ENCODE measurements at regions not wholly inside any gene's neighbourhood (a gene's known extent, or its start where the extent isn't known, plus 50 kb on each side); places are given as distances from the start of the nearest gene placed in this dataset.

GRCh38 chr21:28250946-28251345 lies 741.7 kb downstream of the LTN1 start:
- FAIRE-seq (no peak), DNase-seq (ENCODE audit: low read depth) (no peak)
- Mint-ChIP-seq H3K36me3 (ENCODE audit: low read depth, unreplicated experiment) (no peaks in the 10 kb centered on the region), H3K4me1 (ENCODE audit: low read depth, unreplicated experiment) (peaks cover 14% of the 10 kb centered on the region), H3K9me3 (ENCODE audit: unreplicated experiment) (no peaks in the 10 kb centered on the region), H3K4me3 (ENCODE audit: unreplicated experiment) (no peak overlapping the region), H3K27ac (ENCODE audit: unreplicated experiment) (no peak overlapping the region), H3K27me3 (ENCODE audit: low read depth, unreplicated experiment) (no peaks in the 10 kb centered on the region)
- Histone ChIP-seq H3K27me3 (ENCODE audit: insufficient read depth, low read length) (no peaks in the 10 kb centered on the region), H3K36me3 (ENCODE audit: insufficient read depth, low read length) (no peaks in the 10 kb centered on the region), H3K9ac (ENCODE audit: low read length) (no peak overlapping the region), H3K4me1 (ENCODE audit: insufficient read depth, low read length) (no peaks in the 10 kb centered on the region), H3K79me2 (ENCODE audit: insufficient read depth, low read length) (no peaks in the 10 kb centered on the region), H2AFZ (ENCODE audit: low read depth, low read length) (no peak overlapping the region), H3K27ac (ENCODE audit: low read depth, low read length) (no peak overlapping the region), H3K4me2 (ENCODE audit: low read length) (no peak overlapping the region), H3K9me3 (ENCODE audit: insufficient read depth, low read depth, low read length) (no peaks in the 10 kb centered on the region), H4K20me1 (ENCODE audit: insufficient read depth, low read length) (no peaks in the 10 kb centered on the region), H3K4me3 (ENCODE audit: insufficient read depth, low read depth, low read length) (no peak overlapping the region)
- TF ChIP-seq EZH2 (IDR thresholded peaks at IDR 0.05; ENCODE audit: insufficient read depth, low read length) (no peak), CTCF (IDR thresholded peaks at IDR 0.05; ENCODE audit: insufficient read depth, low read depth, low read length) (no peak)

GRCh38 chr21:28247454-28248020 lies 745.1 kb downstream of the LTN1 start:
- Histone ChIP-seq H2AFZ (ENCODE audit: low read depth, low read length) (no peak overlapping the region), H3K9ac (ENCODE audit: low read length) (no peak overlapping the region), H3K36me3 (ENCODE audit: insufficient read depth, low read length) (no peaks in the 10 kb centered on the region), H4K20me1 (ENCODE audit: insufficient read depth, low read length) (no peaks in the 10 kb centered on the region), H3K4me2 (ENCODE audit: low read length) (no peak overlapping the region), H3K79me2 (ENCODE audit: insufficient read depth, low read length) (no peaks in the 10 kb centered on the region), H3K4me3 (ENCODE audit: insufficient read depth, low read depth, low read length) (no peak overlapping the region), H3K4me1 (ENCODE audit: insufficient read depth, low read length) (no peaks in the 10 kb centered on the region), H3K9me3 (ENCODE audit: insufficient read depth, low read depth, low read length) (no peaks in the 10 kb centered on the region), H3K27ac (ENCODE audit: low read depth, low read length) (no peak overlapping the region), H3K27me3 (ENCODE audit: insufficient read depth, low read length) (no peaks in the 10 kb centered on the region)
- no peaks in the 10 kb centered on the region for H3K36me3 Mint-ChIP-seq (ENCODE audit: low read depth, unreplicated experiment)
- H3K4me1 Mint-ChIP-seq (ENCODE audit: low read depth, unreplicated experiment), result no peaks in the 10 kb centered on the region
- no peaks in the 10 kb centered on the region for H3K9me3 Mint-ChIP-seq (ENCODE audit: unreplicated experiment)
- H3K27ac Mint-ChIP-seq (ENCODE audit: unreplicated experiment), result no peak overlapping the region
- FAIRE-seq, result no peak
- TF ChIP-seq CTCF (IDR thresholded peaks at IDR 0.05; ENCODE audit: insufficient read depth, low read depth, low read length) (no peak), EZH2 (IDR thresholded peaks at IDR 0.05; ENCODE audit: insufficient read depth, low read length) (no peak)
- DNase-seq (ENCODE audit: low read depth), result no peak
- no peaks in the 10 kb centered on the region for H3K27me3 Mint-ChIP-seq (ENCODE audit: low read depth, unreplicated experiment)
- no peak overlapping the region for H3K4me3 Mint-ChIP-seq (ENCODE audit: unreplicated experiment)

- H3K27ac ChIP-seq (ENCODE audit: low read depth, low read length), result no peak overlapping the region
- H3K4me1 ChIP-seq (ENCODE audit: insufficient read depth, low read length), result no peaks in the 10 kb centered on the region
- no peak overlapping the region for H3K9ac ChIP-seq (ENCODE audit: low read length)
- H3K27me3 ChIP-seq (ENCODE audit: insufficient read depth, low read length), result no peaks in the 10 kb centered on the region
- H3K27ac Mint-ChIP-seq (ENCODE audit: unreplicated experiment), result no peak overlapping the region
- H3K9me3 Mint-ChIP-seq (ENCODE audit: unreplicated experiment), result no peaks in the 10 kb centered on the region
- no peaks in the 10 kb centered on the region for H3K27me3 Mint-ChIP-seq (ENCODE audit: low read depth, unreplicated experiment)
- no peak for FAIRE-seq
- TF ChIP-seq CTCF (IDR thresholded peaks at IDR 0.05; ENCODE audit: insufficient read depth, low read depth, low read length) (no peak), EZH2 (IDR thresholded peaks at IDR 0.05; ENCODE audit: insufficient read depth, low read length) (no peak)
- DNase-seq (ENCODE audit: low read depth), result no peak
- no peaks in the 10 kb centered on the region for H4K20me1 ChIP-seq (ENCODE audit: insufficient read depth, low read length)
- H2AFZ ChIP-seq (ENCODE audit: low read depth, low read length), result no peak overlapping the region
- H3K4me3 Mint-ChIP-seq (ENCODE audit: unreplicated experiment), result no peak overlapping the region
- H3K36me3 ChIP-seq (ENCODE audit: insufficient read depth, low read length), result no peaks in the 10 kb centered on the region
- H3K4me1 Mint-ChIP-seq (ENCODE audit: low read depth, unreplicated experiment), result no peaks in the 10 kb centered on the region
- no peaks in the 10 kb centered on the region for H3K79me2 ChIP-seq (ENCODE audit: insufficient read depth, low read length)
- H3K36me3 Mint-ChIP-seq (ENCODE audit: low read depth, unreplicated experiment), result no peaks in the 10 kb centered on the region
- no peak overlapping the region for H3K4me2 ChIP-seq (ENCODE audit: low read length)
- no peaks in the 10 kb centered on the region for H3K9me3 ChIP-seq (ENCODE audit: insufficient read depth, low read depth, low read length)
- no peak overlapping the region for H3K4me3 ChIP-seq (ENCODE audit: insufficient read depth, low read depth, low read length)
Observed at GRCh38 chr21:28240586-28240985, 752.1 kb downstream of the LTN1 start.
